ENCODE measurements at regions not wholly inside any gene's neighbourhood (a gene's known extent, or its start where the extent isn't known, plus 50 kb on each side); places are given as distances from the start of the nearest gene placed in this dataset.

DNA sequence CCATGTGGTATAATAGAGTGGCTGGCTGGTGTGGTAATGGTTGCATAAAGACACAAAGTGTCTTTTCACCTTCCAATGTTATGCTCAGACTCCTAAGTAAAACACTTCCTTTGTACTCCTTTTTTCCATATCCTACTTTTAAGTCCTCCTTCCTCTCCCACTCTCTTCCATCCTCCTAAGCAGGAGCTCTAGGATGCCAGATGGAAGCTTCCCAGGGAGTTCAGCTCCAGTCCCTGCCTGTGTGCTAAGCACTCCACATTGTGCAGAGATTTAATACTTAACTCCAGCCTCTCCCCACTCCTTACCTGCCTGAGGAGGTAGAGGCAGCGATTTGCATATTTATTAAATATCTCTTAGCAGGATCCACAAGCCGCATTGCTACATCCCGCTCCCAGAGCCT lies 60.5 kb upstream of the IGSF21 start:
- no peak for TF ChIP-seq CTCF (conservative IDR thresholded peaks at IDR 0.05; ENCODE audit: control insufficient read depth, insufficient read depth, low read depth, low read length)
- no peak for DNase-seq (ENCODE audit: low read depth)
- H3K4me3 ChIP-seq (ENCODE audit: control insufficient read depth, low read depth, low read length): no peak overlapping the region

DNA sequence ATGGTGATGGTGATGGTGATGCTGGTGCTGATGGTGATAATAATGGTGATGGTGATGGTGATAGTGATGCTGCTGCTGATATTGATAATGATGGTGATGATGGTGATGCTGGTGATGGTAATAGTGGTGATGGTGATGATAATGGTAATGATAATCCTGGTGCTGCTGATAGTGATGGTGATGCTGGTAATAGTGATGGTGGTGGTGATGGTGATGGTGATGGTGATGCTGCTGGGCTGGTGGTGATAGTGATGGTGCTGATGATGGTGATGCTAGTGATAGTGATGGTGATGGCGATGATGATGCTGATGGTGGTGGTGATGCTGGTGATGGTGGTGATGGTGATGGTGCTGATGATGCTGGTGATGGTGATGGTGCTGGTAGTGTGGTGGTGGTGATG lies 58.4 kb upstream of the IGSF21 start:
- H3K4me3 ChIP-seq (ENCODE audit: control insufficient read depth, low read depth, low read length): no peak overlapping the region
- TF ChIP-seq CTCF (conservative IDR thresholded peaks at IDR 0.05; ENCODE audit: control insufficient read depth, insufficient read depth, low read depth, low read length): no peak
- DNase-seq (ENCODE audit: low read depth): no peak

DNA sequence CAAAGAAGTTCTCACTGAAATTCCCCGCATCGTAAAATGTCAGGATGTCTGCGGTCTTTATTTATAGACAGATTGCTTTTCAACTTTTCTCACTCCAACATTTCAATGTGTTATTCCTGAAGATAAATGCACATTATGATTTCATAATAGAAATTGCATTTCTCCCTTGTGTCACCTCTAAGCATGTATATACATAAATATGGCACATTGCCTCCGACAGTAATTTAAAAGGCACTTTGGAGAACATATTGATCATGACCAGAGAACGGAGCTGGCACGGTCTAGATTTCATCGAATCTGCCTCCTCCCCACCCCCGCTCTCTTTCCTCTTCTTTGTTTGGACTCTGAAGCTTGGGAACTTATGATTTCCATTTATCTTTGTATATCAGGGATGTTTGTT lies 54.9 kb upstream of the IGSF21 start:
- no peak for DNase-seq (ENCODE audit: low read depth)
- TF ChIP-seq CTCF (conservative IDR thresholded peaks at IDR 0.05; ENCODE audit: control insufficient read depth, insufficient read depth, low read depth, low read length): no peak
- H3K4me3 ChIP-seq (ENCODE audit: control insufficient read depth, low read depth, low read length): no peak overlapping the region

- TF ChIP-seq CTCF (conservative IDR thresholded peaks at IDR 0.05; ENCODE audit: control insufficient read depth, insufficient read depth, low read depth, low read length): no peak
- no peak for DNase-seq (ENCODE audit: low read depth)
- H3K4me3 ChIP-seq (ENCODE audit: control insufficient read depth, low read depth, low read length): no peak overlapping the region
Measured at GRCh38 chr1:18055156-18055555, 52.4 kb upstream of the IGSF21 start.

GRCh38 chr1:18056545-18056944 lies 51.1 kb upstream of the IGSF21 start:
- no peak overlapping the region for H3K4me3 ChIP-seq (ENCODE audit: control insufficient read depth, low read depth, low read length)
- DNase-seq (ENCODE audit: low read depth): no peak
- TF ChIP-seq CTCF (conservative IDR thresholded peaks at IDR 0.05; ENCODE audit: control insufficient read depth, insufficient read depth, low read depth, low read length): no peak

DNA sequence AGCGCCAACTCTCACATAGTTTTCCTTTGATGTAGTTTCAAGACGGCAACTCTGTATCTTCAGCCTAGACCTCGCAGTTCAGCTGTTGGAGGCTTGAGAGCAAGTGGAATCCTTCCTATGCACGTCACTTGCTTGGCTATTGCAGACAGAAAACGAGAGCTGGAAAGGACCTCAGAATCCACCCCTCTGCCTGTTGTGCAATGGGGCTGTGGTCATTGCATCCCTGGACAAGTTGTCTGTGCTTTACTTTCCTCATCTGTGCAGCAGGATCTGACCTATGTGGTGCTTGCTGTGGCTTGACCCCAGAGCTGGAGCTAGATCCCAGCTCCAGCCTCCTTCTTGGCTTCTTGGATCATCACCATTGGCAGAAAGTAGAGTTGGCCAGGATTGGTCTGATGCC lies 50.0 kb upstream of the IGSF21 start:
- DNase-seq (ENCODE audit: low read depth): no peak
- no peak overlapping the region for H3K4me3 ChIP-seq (ENCODE audit: control insufficient read depth, low read depth, low read length)
- no peak for TF ChIP-seq CTCF (conservative IDR thresholded peaks at IDR 0.05; ENCODE audit: control insufficient read depth, insufficient read depth, low read depth, low read length)

Measured in fibroblast of mammary gland (primary cell).